Upper lobe of left lung (tissue), 4 donors: ENCODE measurements at regions not wholly inside any gene's neighbourhood (a gene's known extent, or its start where the extent isn't known, plus 50 kb on each side); places are given as distances from the start of the nearest gene placed in this dataset.

Experiments
- CTCF ChIP-seq, 6 experiments: fragments of 450-650 bp in 4 of 6; fragments of 200-600 bp in 2 of 6; sonication (generic) in 2 of 6; IDR thresholded peaks; one replicate each; pipeline ENCODE4 v1.5.1; 2016 to 2019; ENCODE audit warnings: antibody characterized with exemption in 6 of 6
- EP300 ChIP-seq, 4 donors: sonication (generic); formaldehyde crosslinking; IDR thresholded peaks; one replicate each; pipeline ENCODE4 v1.5.1; 2017; ENCODE audit warnings: antibody characterized with exemption in 4 of 4, control low read depth in 2 of 4
- POLR2A ChIP-seq, 4 donors: fragments of 450-650 bp; IDR thresholded peaks; one replicate each; pipeline ENCODE4 v1.5.1; 2016 to 2017; ENCODE audit warnings: antibody characterized with exemption in 4 of 4, mild to moderate bottlenecking in 2 of 4
- POLR2AphosphoS5 ChIP-seq, 2 donors: sonication (generic); formaldehyde crosslinking; IDR thresholded peaks; one replicate each; pipeline ENCODE4 v1.5.1; 2017; ENCODE audit warnings: antibody characterized with exemption in 2 of 2

- TF ChIP-seq CTCF (IDR thresholded peaks at IDR 0.05): no peak
- TF ChIP-seq POLR2A (IDR thresholded peaks at IDR 0.05): no peak
- TF ChIP-seq POLR2AphosphoS5 (IDR thresholded peaks at IDR 0.05): no peak
- TF ChIP-seq EP300 (IDR thresholded peaks at IDR 0.05): no peak
These were observed 63.1 kb upstream of the PHACTR1 start for GRCh38 chr6:12653486-12653885.
